Right kidney (tissue), 1 donor: ENCODE measurements at regions not wholly inside any gene's neighbourhood (a gene's known extent, or its start where the extent isn't known, plus 50 kb on each side); places are given as distances from the start of the nearest gene placed in this dataset.
"Not testable (repeated sequence)": the region's sequence is repeated elsewhere in the genome, so short reads cannot be mapped to it uniquely, and the experiment has no call there.

Experiments
- DNase-seq: peaks from one replicate; pipeline ENCODE4 v3.0.0-alpha.2; 2016

DNA sequence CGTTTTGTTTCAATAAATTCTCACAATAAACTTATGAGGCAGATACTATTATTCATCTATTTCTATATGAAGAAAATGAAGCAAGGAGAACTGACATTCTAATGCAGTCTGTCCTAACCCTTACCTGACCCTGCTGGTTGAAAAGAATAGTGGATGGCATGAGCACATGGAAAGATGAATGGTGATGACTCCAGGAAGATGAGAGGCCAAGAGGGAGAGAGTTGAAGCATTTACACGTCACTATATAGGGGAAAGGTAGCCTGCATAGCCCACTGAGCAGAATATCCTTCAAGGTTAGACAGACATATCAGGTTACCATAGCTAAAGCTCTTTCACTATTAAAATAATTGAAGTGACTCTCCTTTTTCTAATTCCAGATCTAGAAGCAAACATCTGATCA lies 163.9 kb upstream of the CDK1 start:
- DNase-seq: no peak

DNA sequence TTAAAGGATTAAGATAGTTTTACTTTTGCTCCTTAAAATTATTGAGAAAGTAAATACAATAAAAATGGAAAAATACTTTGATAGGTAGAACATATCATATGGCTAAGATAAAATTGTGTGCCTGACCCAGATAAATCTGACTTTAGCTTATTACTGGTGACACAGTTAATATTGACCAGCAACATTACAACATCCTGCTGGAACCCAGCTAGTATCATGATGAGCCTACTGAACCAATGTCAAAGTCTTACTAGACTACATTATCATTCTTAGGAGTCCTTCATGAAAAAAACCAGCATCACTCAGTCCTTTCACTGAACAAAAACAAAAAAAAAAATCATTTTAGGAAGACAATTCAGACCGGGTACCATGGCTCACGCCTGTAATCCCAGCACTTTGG lies 164.8 kb upstream of the CDK1 start:
- no peak for DNase-seq

DNA sequence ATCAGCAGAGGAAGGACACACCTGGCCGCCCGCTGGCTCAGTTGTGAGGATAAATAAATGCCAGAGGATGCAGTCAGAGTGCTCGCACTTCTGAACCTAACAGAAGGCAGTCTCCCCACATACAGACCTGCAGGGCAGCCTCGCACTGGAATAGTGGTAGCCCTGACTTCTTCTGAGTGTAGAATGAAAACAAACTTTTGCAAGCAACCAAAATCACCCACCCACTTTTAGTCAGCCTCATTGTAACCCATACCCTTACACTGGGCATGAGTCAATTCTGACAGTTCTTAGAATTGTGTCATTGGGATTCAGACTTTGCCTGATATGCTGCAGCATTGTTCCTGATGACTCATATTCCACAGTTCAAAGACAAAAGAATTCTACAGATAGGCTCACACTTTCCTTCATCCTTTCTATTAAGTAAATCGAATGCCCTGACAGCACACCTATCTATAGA lies 167.0 kb upstream of the CDK1 start:
- no peak for DNase-seq

DNA sequence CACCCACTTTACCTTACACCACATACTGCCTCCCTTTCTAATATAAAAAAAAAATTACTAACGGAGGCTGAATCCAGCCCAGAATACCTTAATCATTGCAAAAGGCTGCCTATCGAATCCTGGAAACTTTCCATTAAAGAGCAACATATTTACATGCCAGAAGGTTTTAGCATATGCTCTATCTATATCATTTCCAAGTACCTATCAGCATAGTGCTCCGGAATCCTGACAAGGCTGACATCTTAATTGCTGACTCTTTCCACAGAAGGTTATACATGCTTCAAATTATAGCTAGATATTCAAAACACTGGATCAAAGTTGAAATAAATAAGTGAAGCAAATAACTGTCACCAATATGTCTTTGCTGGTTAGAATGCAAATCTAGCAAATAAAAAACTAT lies 170.9 kb upstream of the CDK1 start:
- no peak for DNase-seq

DNA sequence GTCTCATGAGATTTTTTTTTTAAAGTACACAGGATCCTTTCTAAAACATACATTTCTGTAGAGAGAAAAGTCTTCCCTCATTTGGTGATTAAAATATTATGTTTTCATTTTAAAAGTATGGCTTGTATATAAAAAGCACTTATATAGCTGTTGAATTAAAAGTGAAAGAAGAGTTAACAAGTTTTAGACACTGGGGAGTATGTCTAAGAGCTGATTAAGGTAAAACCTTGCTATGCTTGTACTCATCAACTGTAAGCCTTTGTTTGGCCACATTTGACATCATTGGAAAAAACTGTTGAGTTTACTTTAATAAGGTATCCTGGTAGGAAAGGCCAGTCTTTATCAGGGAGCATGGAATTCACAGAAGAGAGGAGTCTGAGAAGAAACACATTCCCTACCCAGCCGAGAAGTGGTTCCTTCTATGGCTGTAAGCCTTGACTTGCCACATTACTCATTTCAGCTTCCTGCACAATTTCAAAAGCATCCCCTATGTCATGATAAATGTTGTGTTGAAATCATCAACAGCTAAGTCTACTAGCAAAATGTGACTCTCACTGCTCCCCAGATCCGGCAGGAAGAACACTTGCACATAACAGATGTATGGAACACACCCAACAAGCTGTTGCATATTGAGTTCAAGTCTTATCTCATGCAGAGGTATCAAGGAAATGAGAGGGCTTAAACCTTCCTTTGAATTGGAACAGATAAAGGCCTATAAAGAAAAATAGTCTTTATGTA lies 171.8 kb upstream of the CDK1 start:
- DNase-seq: no peak

DNA sequence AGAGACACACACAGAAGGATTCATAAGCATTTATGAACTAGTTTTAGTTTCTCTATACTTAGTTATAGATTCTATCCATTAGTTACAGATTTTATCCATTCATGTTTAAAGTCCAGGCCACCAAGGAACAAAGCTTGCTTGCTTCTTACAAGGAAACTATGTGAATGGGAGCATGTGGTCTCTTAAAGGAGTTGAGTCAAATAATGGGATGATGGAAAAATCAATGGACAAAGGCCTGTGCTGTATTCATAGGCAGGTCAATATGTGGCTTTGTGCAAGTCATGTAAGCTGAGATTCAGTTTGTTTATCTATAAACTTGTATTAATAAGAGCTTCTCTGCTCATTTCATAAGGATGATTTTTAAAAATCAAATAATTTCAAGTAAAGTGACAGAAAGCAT lies 172.8 kb upstream of the CDK1 start:
- no peak for DNase-seq

DNA sequence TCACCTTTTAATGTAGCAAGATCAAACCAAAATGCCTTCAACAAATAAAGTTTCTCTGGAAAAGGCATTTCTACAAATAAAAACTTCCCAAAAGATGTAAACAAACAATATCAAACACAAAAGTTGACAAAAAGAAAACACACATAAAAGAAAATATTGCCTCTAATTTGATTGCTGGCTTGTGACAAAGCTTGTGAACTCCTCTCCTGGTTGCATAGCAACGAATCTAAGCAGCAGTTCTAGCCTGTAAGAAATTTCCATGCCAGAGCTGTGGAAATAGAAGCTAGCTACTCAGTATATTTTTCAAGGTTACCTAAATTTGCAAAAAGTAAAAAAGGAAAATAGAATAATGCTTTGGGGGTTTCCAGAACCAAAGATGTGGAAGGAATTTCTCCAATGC lies 173.9 kb upstream of the CDK1 start:
- no peak for DNase-seq

DNA sequence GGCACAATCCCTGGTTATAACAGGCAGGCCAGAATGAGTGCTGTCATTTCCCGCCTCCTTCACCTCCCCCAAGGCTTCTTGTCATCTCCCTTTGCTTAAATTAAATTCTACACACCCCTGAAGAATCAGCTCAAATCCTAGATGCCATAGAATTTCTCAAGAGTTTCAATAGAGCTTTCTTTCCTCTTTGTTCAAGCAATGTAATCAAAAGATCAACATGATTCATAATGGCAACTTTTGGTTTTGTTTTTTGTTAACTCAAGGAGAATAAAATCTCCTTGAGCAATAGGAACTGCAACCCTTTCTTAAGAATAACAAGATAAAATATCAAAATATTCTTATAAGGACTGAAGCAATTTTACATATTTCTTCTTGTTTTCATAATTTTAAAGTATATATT lies 180.8 kb upstream of the CDK1 start:
- DNase-seq: no peak

DNA sequence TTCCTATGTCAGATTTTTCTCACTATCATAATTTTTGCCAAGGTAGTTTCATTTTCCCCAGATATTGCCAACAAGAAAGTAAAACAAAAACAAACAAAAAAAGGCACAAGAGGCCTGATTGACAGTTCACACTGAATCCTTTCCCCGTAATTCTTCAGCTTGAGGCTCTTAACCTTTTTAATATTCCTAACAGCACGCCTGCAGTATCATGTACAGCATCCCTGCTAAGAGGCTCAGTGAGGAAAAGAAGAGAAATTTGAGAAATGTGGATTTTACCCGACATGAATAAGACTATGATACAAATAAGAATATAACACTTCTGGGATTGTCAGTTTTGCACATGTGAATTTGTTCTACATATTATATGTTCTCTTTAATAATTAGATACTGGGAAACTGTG lies 182.4 kb upstream of the CDK1 start:
- no peak for DNase-seq

DNA sequence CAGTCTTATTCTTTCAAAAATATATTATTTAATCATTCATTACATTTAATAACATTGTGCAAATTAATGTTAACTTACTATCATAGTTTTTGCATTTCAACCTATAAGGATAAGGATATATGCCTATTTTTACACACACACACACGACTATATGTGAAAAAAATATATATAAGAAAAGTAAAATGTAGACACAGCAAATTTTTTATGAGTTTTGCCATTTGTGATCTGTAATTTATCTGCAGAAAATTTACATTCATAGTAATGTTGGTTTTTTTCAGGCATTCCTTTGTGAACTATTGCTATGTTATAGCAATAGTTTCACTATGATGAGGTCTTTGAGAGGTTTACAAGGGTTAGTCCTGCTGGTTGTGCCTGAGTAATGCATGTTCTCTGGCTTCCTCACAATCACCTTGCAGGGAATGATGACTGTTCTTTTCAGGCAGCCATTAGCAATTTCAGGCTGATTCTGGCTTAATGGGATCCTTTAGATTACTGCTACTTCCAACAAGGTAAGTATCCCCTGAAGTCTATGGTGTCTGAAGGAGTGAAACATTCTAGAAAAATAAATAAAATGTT lies 183.7 kb upstream of the CDK1 start:
- no peak for DNase-seq

DNA sequence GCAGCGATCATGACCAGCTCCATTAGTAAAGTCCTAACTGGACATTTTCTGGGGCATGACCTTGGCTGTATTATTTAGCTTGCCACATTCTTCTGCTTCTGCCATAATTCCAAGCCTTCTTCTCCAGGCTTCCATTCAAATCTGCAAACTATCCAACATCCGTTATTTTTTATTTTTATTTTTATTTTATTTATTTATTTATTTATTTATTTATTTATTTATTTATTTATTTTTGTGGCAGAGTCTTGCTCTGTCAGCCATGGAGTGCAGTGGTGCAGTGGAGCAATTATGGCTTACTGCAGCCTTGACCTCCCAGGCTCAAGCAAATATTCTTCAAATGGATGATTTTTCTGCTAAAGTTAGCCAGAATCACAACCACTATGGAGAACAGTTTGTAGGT lies 187.2 kb upstream of the CDK1 start:
- no peak for DNase-seq

DNA sequence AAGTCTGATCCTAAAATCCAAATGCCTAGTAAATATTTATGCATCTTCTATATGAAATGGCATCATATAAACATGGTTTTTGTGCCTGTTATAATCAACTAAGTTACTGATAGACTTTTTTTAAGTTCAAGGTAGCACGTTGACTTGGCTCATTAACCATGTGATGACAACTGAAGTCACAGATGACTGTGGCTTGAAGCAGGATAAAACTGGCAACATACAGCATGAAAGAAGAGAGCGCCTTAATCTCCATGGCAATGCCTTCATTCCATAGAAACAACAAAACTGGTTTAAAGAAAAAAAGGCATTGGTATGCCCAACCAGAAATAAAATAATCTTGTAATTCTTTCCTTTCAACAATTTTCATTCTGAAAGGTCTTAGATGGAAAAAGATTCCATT lies 188.9 kb upstream of the CDK1 start:
- DNase-seq: no peak

DNA sequence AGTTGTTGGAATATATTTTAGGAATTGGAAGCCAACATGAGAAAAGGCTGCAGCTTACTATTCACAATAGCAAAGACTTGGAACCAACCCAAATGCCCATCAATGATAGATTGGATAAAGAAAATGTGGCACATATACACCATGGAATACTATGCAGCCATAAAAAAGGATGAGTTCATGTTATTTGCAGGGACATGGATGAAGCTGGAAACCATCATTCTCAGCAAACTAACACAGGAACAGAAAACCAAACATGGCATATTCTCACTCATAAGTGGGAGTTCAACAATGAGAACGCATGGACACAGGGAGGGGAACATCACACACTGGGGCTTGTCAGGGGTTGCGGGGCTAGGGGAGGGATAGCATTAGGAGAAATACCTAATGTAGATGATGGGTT lies 192.1 kb upstream of the ANK3 start:
- not testable (repeated sequence) for DNase-seq

DNA sequence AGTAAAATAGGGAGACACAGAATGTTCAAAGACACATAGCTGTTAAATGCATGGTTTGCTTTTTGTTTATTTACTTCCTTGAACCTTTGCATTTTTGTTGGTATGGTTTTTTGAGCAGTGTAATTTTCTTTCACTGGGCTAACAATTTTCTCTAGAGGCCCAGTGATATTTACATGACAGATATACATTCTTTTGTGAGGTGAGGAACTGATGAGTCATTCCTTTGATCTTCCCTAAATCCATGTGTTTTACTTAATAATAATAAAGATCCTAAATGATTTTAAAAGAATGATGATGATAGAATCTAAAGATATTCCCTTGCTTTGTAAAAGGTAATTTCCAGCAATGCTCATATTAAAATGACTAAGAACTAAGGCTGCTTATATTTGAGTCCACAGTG lies 188.5 kb upstream of the ANK3 start:
- no peak for DNase-seq

DNA sequence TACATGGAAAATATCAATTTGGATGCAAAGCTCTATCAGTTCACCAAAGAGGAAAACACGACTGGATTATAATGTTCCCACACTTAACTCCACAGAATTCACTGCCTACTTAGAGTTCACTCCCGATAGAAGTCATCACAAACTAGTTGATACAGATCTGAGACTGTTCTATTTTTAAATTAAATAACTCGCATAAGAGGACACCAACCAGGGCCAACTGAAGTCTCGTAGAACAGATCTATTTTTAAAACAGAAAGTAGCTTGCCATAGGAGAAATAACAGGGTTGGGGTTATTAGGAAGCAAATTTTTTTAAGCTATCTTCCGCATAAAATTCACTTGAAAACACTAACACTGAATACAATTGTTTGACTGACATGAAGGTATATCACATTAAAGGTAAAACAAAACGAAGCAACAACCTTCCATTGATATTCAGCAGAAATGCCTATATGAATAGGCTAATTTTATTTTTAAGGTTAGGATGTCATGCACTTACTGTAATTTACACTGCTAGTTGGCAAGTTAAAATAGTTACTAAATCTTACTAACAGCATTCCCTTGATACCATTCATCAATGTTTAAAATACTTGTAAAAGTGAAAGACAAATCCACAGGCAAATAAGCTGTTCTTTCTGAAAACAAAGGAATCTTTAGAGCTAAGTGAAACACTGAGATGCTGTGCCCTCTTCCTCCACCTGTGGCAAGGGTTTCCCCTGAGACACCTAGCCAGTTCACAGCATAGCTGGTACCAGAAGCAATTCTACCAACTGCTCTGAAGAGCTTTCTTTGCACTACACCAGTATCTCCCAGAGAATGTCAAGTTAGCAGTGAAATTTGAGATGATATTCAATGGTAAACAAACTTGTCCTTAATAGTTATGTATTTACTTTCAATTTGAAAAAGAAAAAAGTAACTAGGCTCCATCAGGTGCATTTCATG lies 186.7 kb upstream of the ANK3 start:
- no peak for DNase-seq

DNA sequence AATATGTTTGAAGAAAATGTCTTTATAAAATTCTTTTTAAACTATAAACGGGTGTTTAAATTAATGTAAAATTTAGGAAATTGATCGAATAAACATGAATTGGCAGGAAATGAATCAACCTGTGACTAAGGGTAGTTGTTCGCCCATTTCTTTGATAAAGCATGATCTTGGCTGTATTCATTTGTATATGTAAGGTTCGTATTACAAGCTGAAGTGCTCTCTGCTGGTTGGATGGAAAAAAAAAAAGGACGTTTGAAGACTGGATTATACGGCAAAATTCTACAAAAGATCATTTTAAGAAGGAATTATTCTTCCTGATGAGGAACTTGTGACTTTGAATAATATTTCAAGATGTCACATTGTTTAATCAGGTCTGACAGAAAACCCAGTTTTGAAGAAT lies 185.4 kb upstream of the ANK3 start:
- no peak for DNase-seq

DNA sequence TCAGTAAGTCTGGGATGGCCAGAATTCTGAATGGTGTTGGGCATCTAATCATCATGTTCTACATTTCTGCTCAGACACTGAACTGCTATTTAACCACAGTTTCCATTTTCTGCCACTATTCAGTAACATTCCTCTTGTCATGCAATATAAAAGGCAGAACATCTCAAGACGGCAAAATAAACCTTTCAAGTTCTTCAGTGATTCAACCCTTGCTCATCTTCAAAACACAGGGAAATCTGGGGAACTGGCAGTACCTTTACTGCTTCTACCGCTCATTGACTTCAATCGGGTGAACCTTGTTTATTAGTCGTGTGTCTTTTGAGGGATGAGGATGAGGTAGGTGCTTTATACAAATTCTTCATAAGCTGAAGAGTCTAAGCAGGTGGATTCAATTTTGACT lies 184.7 kb upstream of the ANK3 start:
- no peak for DNase-seq

DNA sequence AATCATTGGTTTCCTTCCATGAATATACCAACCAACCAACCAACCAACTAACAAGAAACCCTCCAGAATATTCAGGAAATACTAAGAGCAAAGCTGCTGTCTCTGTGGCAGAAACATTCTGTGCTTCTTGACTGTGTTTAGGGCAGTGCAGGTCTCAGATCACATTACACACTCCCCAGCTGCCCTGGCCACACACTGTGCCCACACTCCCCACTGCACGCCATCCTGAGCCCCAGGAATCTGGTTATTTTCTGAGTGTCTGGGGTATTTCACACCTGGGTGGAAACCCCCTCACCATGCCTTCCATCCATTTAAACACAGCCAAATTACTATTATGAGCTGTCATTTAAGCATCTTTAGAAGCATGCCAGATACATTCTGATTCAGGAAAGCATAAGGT lies 183.7 kb upstream of the ANK3 start:
- peak; percentile 44 for DNase-seq

DNA sequence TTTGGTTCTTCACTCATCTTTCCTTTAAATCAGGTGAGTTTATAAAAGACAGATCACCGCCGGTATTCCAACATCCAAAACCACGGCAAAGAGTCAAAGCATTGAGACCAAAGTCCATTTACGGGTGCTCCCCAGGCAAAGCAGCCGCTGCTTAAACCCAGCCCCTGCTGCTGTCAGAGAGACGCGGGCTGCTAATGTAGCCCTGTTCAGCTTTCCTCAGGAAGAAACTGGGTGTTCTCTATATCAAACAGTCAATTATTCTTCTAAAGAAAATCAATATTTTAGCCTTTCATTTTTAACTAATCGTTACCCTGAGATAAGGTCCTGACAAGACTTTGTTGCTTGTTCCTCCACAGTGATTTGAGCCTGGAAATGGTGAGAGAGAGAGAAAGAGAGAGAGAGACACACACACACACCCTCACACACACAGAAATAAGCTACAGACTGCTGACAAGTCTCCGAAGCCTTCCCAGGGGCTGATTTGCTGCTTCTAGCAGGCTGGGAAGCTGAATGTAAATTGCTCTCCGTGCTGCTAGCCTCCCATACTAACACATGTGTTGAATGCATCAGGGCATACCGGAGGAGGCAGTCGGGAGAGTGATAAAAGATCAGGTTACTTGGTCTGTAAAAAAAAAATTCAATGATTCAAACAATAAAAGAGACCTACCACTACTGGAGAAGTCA lies 183.0 kb upstream of the ANK3 start:
- peak; percentile 65 for DNase-seq

DNA sequence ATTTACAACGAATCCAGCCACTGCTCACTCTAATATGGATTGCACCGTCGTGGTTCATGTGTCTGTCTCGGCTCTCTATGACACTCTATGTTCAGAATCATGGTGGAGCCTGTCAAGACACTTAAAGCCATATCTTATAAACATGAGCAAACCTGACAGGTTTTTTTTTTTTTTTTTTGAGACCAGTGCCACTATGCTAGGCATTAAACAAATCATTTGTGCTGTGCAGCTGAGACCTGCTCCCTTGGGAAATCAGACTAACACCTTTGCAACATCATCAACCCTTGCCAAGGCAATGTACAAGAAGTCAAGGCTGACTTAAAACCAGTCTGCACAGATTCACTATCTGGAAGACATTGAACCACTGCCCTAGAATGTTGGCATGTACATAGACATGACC lies 181.2 kb upstream of the ANK3 start:
- no peak for DNase-seq

DNA sequence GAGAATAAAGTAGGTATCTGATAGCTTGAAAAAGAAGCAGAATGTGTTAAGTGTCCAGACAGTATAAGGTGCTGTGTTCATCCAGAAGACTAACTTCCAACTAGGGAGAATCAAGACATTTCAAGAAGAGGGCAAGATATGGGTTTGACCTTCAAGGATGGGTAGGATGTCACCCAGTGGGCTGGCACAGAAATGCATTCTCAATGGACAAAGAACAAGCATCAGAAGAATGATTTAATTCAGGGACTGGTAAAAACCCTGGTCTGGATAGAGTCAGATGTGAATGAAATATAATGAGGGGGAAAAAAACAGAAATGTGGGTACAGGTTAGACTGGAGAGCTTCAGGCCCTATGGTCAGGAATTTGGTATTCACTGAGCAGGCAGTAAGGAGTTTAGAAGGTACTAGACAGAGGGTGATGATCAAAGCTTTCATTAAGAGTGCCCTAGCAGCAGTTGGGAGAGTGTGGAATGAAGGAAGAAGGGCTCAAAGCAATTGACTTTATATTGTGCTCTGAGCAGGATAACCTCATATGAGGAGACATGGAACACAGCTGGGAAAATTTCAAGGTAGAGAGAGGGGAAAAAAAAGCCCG lies 180.7 kb upstream of the ANK3 start:
- no peak for DNase-seq

DNA sequence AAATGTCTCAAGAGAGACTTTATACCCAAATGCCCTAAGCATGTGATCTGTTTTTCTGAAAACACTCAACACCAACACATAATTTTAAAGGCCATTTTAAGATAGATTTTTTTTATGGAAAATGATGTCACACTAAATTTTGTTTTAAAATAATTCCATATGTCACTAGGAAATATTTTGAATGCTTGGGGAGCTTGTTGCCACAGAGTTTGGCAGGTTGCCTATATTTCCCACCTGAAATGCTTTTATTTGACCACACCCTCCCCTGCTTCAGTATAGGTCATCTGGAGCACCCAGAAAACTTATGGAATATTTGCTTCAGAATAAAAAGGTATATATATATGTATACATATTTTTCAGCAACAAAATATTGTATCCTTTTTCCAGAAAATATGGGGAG lies 180.0 kb upstream of the ANK3 start:
- DNase-seq: no peak
